NCI-H345 treated with DMSO at 0.1 percent for 48 hours (cell line): ENCODE measurements at regions not wholly inside any gene's neighbourhood (a gene's known extent, or its start where the extent isn't known, plus 50 kb on each side); places are given as distances from the start of the nearest gene placed in this dataset.
A peak's percentile ranks its signal among the peaks of the same experiment; 100 is the strongest.
"Not testable (repeated sequence)": the region's sequence is repeated elsewhere in the genome, so short reads cannot be mapped to it uniquely, and the experiment has no call there.

ENCODE experiments used
- DNase-seq: peaks from one replicate; lab custom pipeline; 2025; ENCODE audit not compliant: unreplicated experiment; lab: John Stamatoyannopoulos, UW

DNA sequence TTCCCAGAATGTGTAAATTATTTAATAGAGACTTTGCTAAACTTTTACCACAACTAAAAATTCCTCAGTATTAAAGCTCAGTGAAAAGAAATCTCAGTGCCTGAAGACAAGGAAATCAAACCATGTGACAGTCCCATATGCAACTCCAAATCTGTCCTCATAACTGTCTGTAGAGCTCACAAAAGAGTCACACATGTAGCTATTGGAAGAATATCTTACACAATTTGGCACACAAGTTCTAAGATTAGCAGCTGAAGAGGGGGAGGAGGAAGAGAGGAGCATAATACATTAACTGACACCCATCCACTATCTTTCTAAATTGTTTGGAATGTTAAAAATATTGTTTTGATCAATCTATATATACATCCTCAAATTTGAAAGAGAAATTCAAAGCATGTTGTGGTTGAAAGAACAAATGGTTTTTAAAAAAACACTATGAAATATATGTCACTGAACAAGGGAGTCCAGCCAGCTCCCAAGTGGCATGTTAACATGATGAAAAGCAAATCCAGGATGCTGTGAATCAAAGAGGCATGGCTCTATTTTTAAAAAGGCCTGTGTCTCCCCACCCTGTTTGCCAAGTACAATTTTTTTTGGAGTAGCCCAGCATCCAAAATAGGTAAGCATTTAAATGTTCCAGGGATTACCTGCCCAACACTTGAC lies 126.3 kb upstream of the NANOGP8 start:
- DNase-seq, result no peak

DNA sequence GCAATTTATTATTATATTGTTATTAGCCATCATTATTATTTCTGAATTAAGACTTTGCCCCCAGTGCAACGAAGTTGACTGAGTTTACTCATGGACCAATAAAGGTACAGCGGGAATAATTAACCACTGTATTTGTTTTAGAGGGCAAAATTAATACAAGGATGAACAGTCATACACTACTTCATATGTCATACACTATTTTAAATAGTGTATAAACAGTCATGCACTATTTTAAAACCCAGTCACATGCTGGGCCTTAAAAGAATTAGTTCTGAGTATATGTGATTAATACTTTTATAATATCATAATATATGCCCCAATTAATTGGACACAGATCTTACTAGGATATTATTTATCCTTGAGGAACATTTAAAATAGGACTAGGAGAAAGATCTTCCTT lies 125.3 kb upstream of the NANOGP8 start:
- no peak for DNase-seq

DNA sequence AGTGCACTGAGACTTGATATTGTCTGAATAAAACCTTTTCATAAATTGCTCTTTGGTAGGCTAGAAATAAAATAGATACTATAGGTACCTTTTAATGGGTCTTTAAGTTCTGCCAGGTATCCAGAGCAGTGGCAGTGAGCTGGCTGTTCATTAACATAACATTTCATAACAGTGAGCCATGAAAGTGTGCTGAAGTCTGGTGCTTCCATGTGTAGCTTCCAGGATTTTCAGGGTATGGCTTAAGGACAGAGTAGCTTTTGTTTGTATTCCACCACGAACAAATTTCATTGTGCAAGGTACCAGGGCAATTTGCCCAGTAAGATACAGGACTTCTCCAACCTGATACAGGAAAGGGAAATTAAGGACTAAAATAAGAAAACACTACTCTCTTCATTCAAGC lies 124.7 kb upstream of the NANOGP8 start:
- DNase-seq, result no peak

DNA sequence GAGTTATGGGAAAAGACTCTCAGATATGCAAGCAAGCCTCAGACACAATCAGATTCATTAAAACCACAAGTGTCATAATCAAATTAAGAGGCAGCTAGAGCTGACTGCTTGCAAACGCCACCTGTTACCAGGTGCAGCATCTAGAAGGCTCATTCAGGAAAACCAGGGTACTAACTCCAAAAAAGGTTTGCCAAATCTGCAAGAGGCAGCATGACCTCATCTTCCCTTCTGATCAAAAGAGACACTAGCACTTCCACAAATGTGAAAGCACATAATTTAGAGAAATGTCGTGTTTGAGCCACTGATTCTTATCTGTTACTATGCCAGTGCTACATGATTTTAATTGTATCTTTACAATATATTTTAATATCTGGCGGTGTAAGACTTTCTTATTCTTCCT lies 123.3 kb upstream of the NANOGP8 start:
- DNase-seq, result no peak

DNA sequence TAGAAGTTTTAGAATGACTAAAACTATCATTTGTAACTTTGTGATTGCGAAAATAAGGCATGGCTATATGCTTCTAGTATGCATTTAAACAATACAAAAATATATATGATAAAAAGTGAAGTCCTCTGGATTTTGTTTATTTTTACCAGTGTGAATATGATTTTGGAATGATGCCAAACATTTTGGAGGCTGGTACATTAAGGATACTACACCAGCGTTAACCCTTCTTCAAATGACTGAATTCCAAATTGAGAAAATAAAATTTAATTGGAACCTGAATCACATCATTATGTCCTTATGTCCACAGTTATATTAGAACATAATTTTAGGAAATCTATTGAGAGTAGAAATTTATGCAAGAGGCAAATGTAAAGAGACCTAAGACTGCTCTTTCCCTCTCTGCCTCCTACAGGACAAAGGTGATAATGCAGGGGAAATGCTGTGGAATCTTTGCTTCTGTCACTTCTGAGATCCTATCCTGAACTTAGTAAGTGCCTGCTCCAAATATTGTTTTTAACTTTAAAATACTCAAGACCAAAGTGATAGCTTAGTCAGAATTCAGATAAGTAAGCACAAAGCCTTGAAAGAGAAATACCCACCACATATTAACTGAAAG lies 121.1 kb upstream of the NANOGP8 start:
- DNase-seq, result no peak

DNA sequence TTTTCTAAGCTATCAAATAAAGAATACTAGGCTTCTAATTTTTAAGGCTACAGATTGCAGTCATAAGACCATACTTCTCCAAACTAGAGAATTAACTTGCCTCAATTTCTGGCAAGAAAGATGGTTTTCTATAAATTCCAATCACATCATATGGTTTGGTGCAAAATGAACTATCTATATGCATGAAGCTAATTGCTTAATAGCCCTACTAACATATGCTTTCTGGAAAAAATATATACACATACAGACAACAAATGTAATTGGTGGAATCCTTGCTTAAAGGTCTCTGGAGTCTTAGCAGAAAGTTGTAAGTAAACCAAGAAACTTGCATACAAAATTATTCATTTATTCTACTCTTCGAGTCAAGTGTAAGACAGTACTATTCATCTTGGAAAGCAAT lies 113.1 kb upstream of the NANOGP8 start:
- DNase-seq, result no peak

DNA sequence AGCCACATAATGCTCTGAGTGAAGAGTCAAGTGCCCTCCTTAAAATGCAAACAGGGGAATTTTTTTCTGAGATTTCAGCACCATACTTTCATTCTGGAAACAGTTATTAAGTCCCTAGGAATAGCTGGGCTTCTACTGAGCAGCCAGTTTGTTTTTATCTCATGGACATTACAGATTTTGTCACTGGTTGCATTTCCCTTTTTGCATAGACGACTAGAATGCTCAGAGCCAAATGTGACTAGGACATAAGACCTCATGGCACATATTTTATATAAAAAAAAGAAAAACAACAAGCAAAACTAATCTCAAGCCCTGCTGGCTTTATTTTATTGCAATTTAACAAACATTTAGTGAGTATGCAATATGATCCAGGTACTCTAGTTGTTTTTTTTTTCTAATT lies 112.7 kb upstream of the NANOGP8 start:
- DNase-seq, result no peak

DNA sequence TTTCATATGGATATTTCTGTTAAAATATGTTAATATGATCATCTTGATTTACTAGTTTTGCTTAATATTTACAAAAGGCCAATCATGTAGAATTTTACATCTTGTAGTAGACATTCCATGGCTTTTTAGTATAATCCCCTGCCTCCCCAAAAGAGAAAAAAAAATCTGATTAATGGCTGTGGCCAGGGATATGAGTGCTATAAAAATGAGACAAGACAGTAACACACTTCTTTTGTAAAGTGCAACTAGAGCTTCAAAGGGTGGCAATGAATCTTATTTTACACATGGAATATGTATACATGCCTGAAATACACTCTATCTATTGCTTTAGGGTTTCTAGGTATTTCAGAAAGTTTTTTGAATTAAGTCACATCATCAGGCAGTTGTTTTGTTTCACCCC lies 112.2 kb upstream of the NANOGP8 start:
- no peak for DNase-seq

DNA sequence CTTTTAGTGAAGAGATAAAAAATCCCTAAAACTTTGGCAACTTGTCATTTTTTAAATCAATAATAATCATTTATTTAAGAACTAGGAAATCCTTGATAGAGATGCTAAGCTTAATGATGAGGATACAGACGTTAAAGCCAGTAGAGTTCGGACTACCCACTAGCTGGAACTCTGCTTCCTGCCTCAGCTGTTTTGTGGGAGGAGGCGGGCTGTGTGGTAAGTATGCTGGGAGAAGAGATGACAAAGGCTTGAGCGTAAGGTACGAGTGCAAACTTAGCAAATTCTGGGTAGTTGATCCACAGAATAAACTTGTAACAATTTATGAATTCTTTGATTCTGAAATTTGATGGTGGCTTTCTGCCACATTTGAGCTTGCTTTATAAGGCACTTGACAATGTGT lies 111.2 kb upstream of the NANOGP8 start:
- no peak for DNase-seq

DNA sequence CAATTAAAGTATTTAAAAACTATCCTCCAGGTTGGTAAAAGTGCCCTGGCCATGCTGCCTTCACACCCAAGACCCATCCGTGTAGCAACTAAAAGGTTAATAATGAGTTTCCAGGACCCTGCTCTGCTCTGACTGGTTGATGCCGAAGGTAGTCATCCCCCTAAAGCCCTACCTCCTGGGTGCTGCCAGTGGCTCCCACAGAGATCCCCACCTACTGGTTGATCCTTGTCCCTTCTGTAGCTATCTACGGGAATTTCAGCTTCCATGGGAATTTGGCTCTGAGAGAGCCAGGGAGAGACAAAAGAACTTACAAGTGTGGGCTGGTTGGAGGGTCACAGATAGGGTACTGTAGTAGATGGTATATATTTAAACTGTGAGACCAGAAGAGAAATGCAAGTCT lies 110.6 kb upstream of the NANOGP8 start:
- no peak for DNase-seq

DNA sequence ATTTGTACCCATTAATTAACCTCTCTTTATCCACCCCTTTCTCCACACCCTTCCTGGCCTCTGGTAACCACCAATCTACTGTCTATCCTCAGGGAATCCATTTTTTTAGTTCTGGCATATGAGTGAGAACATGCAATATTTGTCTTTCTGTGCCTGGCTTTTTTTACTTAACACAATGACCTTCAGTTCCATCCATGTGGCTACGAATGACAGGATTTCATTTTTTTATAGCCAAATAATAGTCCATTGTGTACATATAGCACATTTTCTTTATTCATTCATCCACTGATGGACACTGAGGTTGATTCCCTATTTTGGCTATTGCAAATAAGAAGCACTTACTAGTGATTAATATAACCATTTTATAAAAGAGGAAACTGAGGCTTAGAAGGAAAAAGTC lies 109.9 kb upstream of the NANOGP8 start:
- no peak for DNase-seq

DNA sequence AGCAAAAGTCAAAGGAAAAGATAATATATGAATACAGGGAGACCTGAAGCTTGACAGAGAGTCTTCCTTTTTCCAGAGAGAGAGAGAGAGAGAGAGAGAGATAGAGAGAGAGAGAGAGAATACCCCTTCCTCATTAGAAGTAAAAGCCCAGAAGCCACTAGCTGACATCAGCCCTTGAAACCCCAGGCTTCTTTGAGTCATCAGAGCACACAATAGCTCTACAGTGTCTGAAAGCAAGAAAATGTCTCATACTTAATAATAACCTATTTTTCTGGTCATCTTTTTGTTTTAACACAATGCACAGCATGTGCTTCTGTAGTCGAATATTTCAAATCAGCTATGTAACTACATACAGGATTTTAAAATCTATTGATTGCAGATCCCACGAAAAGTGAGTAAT lies 109.2 kb upstream of the NANOGP8 start:
- no peak for DNase-seq

DNA sequence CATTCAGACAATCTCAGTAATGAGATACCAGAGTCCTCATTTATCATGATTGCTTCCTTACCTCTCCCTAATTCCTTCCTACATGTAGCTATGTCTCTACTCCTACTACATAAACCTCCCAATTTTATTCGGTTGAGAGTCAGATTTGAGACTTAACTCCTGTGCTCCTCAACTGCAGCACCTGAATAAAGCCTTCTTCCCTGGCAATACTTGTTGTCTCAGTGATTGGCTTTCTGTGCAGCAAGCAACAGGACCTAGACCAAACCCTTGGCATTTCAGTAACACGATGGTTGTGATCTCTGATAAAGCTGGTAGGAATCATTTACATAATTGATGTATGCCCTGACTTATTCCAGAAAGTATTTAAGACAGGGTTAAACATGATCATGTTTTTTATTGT lies 106.7 kb upstream of the NANOGP8 start:
- DNase-seq, result no peak

DNA sequence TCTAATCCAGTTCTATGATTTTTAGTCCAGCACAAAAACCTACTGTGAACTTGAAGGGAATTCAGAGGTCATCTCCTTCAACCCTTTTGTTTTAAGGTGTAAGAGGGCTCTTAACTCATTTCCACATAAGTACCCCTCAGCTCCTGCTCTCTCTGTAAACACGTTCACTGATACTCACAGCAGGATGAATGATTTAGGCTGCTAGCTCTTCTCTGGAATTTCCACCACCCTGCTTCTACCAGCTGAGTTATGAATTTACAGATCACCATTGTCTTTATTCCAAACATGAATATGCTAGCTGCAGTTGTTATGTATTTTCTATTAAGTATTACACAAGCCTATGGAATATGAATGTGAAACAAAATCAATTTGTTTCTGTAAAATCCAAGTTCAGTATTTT lies 101.3 kb upstream of the NANOGP8 start:
- DNase-seq, result no peak

DNA sequence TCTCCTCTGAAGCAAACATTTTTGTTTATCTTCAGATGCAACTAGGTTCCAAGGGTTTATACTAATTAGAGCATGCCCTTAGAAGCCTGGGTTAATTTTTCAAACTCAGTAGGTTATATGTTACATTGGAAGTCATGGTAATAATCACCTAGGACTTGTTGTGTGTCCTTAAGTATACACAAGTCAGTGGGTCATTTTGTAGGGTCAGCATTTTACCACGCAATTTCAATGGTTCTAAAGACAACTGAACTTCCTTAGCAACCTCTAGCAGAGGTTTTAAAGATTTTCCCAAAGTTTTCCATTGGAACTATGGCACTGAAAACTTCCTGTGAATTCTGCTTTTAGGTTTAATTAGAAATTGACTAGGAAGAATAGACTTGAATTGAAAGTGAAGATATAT lies 99.6 kb upstream of the NANOGP8 start:
- no peak for DNase-seq

DNA sequence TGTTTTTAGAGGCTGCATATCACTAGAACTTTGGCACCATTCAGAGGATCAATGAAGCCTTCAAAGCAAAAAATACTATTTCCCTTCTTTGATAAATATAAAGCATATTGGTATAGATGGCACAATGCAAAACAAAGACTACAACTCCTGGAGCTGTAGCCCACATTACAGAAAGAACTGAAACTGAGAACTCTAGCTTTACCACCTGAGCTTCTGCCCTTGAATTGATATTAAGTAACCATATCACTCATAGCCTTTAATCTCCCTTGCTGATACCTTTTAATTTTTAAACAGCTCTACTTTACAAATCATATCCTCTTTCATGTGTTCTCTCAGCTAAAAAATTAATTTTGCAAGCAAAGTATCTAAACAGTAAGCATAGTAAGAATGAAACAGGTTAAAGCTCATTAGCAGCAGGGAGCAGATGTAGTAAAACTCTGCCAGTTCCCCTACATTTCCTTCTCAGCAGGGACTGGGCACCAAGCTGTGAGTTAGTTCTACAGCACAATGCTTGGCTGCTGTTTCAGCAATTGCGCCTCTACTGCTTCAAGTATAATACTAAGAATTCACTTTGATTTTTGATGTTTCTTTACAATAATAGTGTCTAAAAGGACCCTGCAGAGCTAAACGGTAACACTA lies 97.9 kb upstream of the NANOGP8 start:
- peak; percentile 45 for DNase-seq

DNA sequence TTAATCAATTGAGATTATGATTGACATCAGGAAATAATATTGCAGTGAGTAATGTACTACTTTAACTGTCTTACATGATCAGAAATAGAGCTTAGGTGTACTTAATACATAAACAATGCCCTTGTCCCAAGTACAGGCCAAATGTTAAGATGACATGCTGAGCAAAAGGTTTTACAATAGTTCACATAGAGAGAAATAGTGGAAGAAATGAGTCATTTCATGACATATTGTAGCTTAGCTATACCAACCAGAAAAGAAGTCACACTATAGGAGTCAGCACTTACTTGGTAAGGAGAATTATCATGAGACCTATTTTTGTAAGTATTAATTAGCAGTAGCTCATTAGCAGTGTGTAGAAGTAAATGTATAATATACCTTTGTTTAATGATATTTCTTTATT lies 96.4 kb upstream of the NANOGP8 start:
- no peak for DNase-seq

DNA sequence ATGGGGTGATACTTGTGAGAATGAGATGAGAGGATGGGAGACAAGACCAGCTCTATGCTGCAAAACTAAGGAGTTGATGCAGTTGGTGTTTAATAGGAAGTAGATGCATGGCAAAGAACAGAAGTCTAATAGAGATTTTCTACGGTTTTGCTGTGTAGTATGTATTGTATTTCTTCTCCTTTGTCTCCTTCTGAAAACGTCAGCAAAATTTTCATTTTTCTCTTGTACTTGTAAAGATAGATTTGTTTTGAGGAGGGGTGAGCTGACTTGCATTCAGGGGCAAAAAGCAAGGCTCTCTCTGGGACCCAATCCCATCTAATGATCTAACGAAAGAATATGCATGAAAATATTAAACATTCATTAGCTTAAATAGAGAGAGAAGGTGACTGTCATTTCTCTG lies 94.6 kb upstream of the NANOGP8 start:
- no peak for DNase-seq

DNA sequence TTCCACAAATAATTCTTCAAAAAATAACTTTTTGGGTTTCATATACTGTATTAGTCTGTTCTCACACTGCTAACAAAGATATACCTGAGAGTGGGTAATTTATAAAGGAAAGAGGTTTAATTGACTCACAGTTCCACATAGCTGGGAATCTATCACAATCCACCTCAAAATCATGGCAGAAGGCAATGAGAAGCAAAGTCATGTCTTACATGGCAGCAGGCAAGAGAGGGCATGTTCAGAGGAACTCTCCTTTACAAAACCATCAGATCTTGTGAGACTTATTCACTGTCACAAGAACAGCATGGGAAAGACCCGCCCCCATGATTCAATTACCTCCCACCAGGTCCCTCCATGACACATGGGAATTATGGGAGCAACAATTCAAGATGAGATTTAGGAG lies 93.1 kb upstream of the NANOGP8 start:
- not testable (repeated sequence) for DNase-seq

DNA sequence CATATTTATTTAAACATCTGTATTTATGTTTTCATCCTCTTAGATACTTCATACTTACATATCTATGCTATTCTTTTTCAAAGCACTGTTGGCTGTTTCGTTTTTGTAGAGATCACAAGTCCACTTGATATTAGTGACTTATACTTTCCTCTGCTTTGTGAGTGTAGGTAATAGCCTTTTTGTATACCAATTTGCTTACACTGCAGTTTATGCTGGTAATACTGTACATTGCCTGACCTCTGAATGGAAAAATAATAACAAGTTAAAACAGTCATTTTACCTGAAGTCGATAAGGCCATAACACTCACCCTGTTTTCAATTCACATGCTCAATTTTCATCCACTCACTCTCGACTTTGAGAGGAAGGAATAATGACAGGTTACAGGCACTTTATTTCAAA lies 89.9 kb upstream of the NANOGP8 start:
- DNase-seq, result no peak

DNA sequence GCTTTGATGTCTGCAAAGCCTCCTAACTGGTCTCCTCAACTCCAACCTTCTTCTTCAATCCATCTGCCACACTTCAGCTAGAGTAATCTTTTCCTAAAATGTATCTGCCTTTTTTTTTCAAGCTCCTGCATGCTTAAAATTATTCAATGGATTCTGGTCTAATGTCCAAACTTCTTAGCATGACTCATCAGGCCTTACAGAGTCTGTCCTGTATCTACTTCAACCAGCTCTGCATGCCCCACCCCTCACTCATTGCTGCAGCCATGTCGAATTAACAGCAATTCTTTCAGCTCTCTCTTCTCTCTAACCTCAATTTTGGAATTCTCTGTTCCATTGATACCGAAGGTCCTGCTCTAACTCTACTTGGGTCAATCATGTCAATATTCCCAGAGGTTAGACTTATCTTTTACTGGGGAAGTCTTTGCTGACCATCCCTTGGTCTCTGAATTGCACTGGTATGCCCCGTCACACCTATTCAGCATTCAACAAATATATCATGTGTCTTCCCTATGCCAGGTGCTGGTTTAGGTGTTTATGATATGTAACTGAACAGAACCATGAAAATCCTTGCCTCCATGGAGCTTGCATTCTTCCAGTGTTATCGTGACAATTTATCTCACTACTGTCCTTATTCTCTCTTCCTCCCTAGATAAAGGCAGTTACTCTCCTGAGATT lies 88.5 kb upstream of the NANOGP8 start:
- DNase-seq, result no peak

DNA sequence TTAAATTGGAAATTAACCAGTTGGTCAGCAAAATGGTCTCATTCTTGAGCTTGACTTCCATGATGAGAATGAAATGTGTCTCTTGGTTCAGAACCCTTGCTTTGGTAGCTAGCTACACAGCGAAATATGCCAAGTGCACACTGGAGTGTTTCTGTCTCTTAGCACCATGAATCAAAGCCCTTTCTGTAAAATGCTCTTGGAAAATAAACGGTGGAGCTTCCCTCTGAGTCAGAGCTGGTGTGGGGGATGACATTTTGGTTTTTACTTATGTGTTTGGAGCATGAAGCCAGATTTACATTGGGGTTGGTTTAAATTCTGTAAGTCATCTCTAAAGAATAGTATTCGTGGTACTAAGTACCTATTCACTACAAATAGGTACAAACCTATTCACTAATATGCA lies 85.1 kb upstream of the NANOGP8 start:
- no peak for DNase-seq
